Stomach (tissue), 8 donors: ENCODE measurements at regions not wholly inside any gene's neighbourhood (a gene's known extent, or its start where the extent isn't known, plus 50 kb on each side); places are given as distances from the start of the nearest gene placed in this dataset.

Experiments
- DNase-seq, 2 donors: peaks; one replicate each; pipeline versions ENCODE4 v3.0.0 to v3.0.0-alpha.2; 2013 to 2019
- H3K27ac ChIP-seq, 5 donors: fragments of 200-600 bp in 4 of 5; sonication (generic) in 4 of 5; one replicate each; pipeline ENCODE4 v1.5.1; 2013 to 2019; ENCODE audit warnings: mild to moderate bottlenecking in 1 of 5, moderate library complexity in 1 of 5
- H3K27me3 ChIP-seq, 3 donors: fragments of 200-600 bp; sonication (generic); one replicate each; pipeline ENCODE4 v1.5.1; 2017 to 2019; ENCODE audit warnings: mixed run types in 1 of 3
- H3K36me3 ChIP-seq, 4 donors: fragments of 200-600 bp; sonication (generic); 1 replicate in 3 of 4; 2 replicates in 1 of 4; pipeline ENCODE4 v1.5.1; 2016 to 2019
- H3K4me1 ChIP-seq, 4 donors: fragments of 200-600 bp; sonication (generic); one replicate each; pipeline ENCODE4 v1.5.1; 2016 to 2019
- H3K4me3 ChIP-seq, 4 donors: fragments of 200-600 bp; sonication (generic) in 3 of 4; one replicate each; pipeline ENCODE4 v1.5.1; 2016 to 2019; ENCODE audit warnings: mild to moderate bottlenecking in 1 of 4
- H3K9me3 ChIP-seq, 4 donors: fragments of 200-600 bp; sonication (generic); one replicate each; pipeline ENCODE4 v1.5.1; 2016 to 2019
- EP300 ChIP-seq: sonication (generic); formaldehyde crosslinking; IDR thresholded peaks from one replicate; pipeline ENCODE4 v1.6.1; 2017; ENCODE audit warnings: antibody characterized with exemption
- POLR2A ChIP-seq, 4 donors: fragments of 450-650 bp; IDR thresholded peaks; one replicate each; pipeline ENCODE4 v1.6.1; 2016; ENCODE audit warnings: antibody characterized with exemption in 4 of 4, control low read depth in 2 of 4, mild to moderate bottlenecking in 1 of 4, moderate library complexity in 1 of 4
- POLR2AphosphoS5 ChIP-seq, 3 donors: sonication (generic); formaldehyde crosslinking; IDR thresholded peaks; one replicate each; pipeline ENCODE4 v1.6.1; 2016; ENCODE audit warnings: antibody characterized with exemption in 3 of 3
- WGBS, 5 donors: extraction: QIAGEN DNeasy Blood & Tissue Kit in 3 of 5; methylation state at CpG; one replicate each; pipeline versions ENCODE4 v1.1.5 to v1.1.7; 2013 to 2018; 5-methylcytosine and 5-hydroxymethylcytosine counted together
- intact Hi-C: fragments of 100-400 bp; cut with DNase I; formaldehyde crosslinking; loops from one replicate; pipeline ENCODE4 v1.15.1; 2023; ENCODE audit warnings: low total_unique reads
- TF ChIP-seq, protein P1 (sequence below), 7 experiments: fragments of 450-650 bp in 4 of 7; fragments of 200-600 bp in 3 of 7; sonication (generic) in 3 of 7; IDR thresholded peaks; one replicate each; pipeline ENCODE4 v1.5.1; 2016 to 2019; ENCODE audit warnings: antibody characterized with exemption in 7 of 7, control low read depth in 2 of 7, mild to moderate bottlenecking in 1 of 7
- donor health status: healthy with polysubstance abuse.
- donor health status: Bipolar disorder and iron deficiency.
- donor health status: healthy.

DNA sequence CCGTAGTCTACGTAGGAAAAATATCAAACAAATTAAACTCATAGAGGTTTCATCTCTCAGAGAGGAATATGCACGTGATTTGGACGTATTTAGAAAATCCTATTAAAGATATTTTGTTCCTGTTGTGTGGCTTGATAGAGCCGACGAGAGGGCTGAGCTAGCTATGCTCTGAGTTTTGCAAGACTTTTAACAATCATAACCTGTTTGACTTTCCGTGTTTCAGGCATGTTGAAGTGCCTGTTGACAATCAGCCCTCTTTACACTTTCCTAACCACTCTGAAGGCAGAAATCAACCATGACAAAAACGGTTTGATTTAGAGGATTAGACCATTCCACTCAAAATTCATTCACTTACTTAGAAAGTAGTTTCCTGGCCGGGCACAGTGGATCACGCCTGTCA is 297.3 kb downstream of the ASMT start:
- Histone ChIP-seq H3K27me3 (no peaks in the 10 kb centered on the region), H3K9me3 (peaks cover 0 to 10% (median 1%) of the 10 kb centered on the region in 4 donors), H3K4me1 (no peaks in the 10 kb centered on the region), H3K4me3 (no peak overlapping the region), H3K36me3 (no peaks in the 10 kb centered on the region), H3K27ac (no peak overlapping the region)
- intact Hi-C loops: no loop called here
- 83 to 88% (median 85%) methylated on average over 10 of the region's 10 CpGs for WGBS, 5 donors
- DNase-seq: no peak
- TF ChIP-seq, protein P1, sequence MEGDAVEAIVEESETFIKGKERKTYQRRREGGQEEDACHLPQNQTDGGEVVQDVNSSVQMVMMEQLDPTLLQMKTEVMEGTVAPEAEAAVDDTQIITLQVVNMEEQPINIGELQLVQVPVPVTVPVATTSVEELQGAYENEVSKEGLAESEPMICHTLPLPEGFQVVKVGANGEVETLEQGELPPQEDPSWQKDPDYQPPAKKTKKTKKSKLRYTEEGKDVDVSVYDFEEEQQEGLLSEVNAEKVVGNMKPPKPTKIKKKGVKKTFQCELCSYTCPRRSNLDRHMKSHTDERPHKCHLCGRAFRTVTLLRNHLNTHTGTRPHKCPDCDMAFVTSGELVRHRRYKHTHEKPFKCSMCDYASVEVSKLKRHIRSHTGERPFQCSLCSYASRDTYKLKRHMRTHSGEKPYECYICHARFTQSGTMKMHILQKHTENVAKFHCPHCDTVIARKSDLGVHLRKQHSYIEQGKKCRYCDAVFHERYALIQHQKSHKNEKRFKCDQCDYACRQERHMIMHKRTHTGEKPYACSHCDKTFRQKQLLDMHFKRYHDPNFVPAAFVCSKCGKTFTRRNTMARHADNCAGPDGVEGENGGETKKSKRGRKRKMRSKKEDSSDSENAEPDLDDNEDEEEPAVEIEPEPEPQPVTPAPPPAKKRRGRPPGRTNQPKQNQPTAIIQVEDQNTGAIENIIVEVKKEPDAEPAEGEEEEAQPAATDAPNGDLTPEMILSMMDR (IDR thresholded peaks at IDR 0.05): no peak
- TF ChIP-seq EP300: no peak
- no peak for TF ChIP-seq POLR2AphosphoS5 (IDR thresholded peaks at IDR 0.05)
- no peak for TF ChIP-seq POLR2A (IDR thresholded peaks at IDR 0.05)

DNA sequence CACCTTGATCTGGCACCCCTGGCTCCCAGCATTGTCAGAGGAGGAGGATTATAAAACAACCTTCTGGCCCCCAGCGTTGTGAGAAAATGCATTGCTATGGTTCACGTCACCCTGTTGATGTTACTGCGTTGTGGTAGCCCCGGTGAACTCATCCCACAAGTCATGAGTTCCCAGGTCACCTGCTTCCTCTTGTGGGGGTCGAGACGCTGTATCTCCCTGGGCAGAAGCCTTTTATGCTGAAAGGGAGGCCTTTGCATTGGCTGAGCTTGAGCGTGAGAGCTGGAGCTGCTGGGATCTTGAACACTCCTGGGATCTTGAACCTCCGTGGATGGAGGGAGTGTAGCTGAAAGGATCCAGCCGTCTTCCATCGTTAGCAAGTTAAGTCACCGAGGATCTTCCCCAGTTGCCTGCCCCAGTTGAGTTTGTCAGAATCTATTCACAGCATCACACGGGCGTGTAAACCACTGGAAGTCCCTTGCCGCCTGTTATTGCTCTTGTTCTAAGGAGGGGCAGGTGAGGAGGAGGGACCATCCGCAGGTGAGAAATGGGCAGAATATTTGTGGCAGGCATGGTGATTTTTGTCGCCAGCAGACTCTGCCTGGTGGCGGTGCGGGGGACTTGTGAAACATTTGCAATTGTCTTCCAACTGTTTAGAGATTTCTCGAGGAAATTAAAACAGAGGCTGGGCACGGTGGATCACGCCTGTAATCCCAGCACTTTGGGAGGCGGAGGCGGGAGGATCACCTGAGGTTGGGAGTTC is 299.9 kb downstream of the ASMT start:
- TF ChIP-seq EP300 (no peak), POLR2A (IDR thresholded peaks at IDR 0.05) (no peak)
- Histone ChIP-seq H3K4me1 (no peaks in the 10 kb centered on the region), H3K27ac (no peak overlapping the region), H3K4me3 (no peak overlapping the region), H3K27me3 (no peaks in the 10 kb centered on the region), H3K9me3 (peaks cover 0 to 5% (median 0%) of the 10 kb centered on the region in 4 donors), H3K36me3 (no peaks in the 10 kb centered on the region)
- intact Hi-C loops: no loop called here
- WGBS, 5 donors: 72 to 80% (median 74%) methylated on average over 23 of the region's 23 CpGs
- no peak for DNase-seq

DNA sequence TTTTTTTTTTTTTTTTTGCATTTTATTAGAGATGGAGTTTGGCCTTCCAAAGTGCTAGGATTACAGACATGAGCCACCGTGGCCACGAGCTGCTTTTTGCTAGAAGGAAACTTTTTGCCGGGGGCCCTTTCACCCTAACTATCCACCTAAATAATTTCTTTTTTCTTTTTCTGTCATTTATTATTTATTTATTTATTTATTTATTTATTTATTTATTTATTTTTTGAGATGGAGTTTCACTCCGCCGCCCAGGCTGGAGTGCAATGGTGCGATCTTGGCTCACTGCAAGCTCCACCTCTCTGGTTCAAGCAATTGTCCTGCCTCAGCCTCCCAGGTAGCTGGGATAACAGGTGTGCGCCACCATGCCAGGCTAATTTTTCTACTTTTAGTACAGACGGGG is 303.9 kb downstream of the ASMT start:
- Histone ChIP-seq H3K36me3 (no peaks in the 10 kb centered on the region), H3K9me3 (peaks cover 0 to 5% (median 0%) of the 10 kb centered on the region in 4 donors), H3K4me3 (no peak overlapping the region), H3K27ac (no peak overlapping the region), H3K27me3 (no peaks in the 10 kb centered on the region), H3K4me1 (no peaks in the 10 kb centered on the region)
- intact Hi-C loops: no loop called here
- no peak for TF ChIP-seq EP300
- no peak for TF ChIP-seq POLR2AphosphoS5 (IDR thresholded peaks at IDR 0.05)
- TF ChIP-seq POLR2A (IDR thresholded peaks at IDR 0.05): no peak
- TF ChIP-seq, protein P1 (IDR thresholded peaks at IDR 0.05): no peak
- no peak for DNase-seq
- 93 to 97% (median 95%) methylated on average over 8 of the region's 8 CpGs for WGBS, 5 donors

DNA sequence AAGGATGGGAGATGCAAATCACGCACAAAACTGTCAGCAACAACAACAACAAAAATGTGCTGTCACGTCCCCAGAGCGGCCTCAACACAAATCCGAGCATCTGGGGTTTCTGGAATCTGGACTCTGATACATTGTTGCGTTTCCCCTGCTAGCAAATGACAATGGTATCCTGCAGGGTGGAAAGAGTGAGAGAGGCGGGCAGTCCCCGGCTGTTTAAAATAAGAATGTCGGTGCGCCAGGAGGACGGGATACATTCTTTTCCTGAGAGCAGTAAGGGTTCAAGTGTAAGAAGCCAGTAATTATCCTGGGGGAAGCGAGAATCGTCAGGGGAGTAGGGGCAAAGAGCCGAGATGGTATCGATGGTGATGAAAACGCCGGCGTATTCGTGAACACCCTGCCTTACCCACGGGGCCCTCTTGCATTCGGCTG is 310.2 kb downstream of the ASMT start:
- Histone ChIP-seq H3K36me3 (no peaks in the 10 kb centered on the region), H3K27ac (no peak overlapping the region), H3K9me3 (no peaks in the 10 kb centered on the region), H3K4me3 (no peak overlapping the region), H3K4me1 (peaks cover 0 to 6% (median 0%) of the 10 kb centered on the region in 4 donors), H3K27me3 (no peaks in the 10 kb centered on the region)
- TF ChIP-seq POLR2AphosphoS5 (IDR thresholded peaks at IDR 0.05) (no peak), POLR2A (IDR thresholded peaks at IDR 0.05) (no peak), EP300 (no peak)
- TF ChIP-seq, protein P1 (IDR thresholded peaks at IDR 0.05): no peak
- intact Hi-C loops: no loop called here
- DNase-seq: peak in 1 of 2 donors; percentile 7
- 5 to 14% (median 9%) methylated on average over 20 of the region's 20 CpGs for WGBS, 5 donors

DNA sequence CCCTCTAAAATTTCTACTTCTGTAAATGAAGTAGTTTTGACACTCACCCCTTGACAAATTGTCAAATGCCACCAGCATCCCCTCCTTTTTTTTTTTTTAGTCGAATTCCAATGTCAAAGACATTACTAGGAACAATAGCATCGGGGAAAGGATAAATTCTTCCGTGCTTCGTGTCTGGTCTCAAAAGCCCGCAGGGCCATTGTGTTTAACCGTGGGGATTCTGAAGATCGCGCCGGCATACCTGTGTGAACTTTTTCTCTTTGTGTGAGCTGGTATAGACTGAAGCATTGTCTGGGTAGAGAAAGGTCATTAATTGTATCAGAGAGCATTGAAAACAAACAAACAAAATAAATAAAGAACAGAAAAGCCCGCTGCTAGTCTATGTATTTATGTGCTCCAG is 313.9 kb downstream of the ASMT start:
- intact Hi-C loops: no loop called here
- Histone ChIP-seq H3K4me3 (no peak overlapping the region), H3K27ac (no peak overlapping the region), H3K9me3 (no peaks in the 10 kb centered on the region), H3K36me3 (no peaks in the 10 kb centered on the region), H3K4me1 (peaks cover 0 to 6% (median 0%) of the 10 kb centered on the region in 4 donors), H3K27me3 (no peaks in the 10 kb centered on the region)
- no peak for TF ChIP-seq POLR2A (IDR thresholded peaks at IDR 0.05)
- TF ChIP-seq POLR2AphosphoS5 (IDR thresholded peaks at IDR 0.05): no peak
- TF ChIP-seq, protein P1 (IDR thresholded peaks at IDR 0.05): no peak
- 69 to 84% (median 74%) methylated on average over 10 of the region's 10 CpGs for WGBS, 5 donors
- no peak for DNase-seq
